DMS79 (cell line): ENCODE measurements at regions not wholly inside any gene's neighbourhood (a gene's known extent, or its start where the extent isn't known, plus 50 kb on each side); places are given as distances from the start of the nearest gene placed in this dataset.

ENCODE experiments used
- DNase-seq: peaks from one replicate; lab custom pipeline; 2025; lab: John Stamatoyannopoulos, UW

- DNase-seq, result no peak
These were observed 53.5 kb upstream of the CHODL start for GRCh38 chr21:18191139-18191538.

GRCh38 chr21:18178509-18178908 is 66.1 kb upstream of the CHODL start:
- no peak for DNase-seq

- no peak for DNase-seq
These were observed 70.3 kb upstream of the CHODL start for GRCh38 chr21:18174370-18174769.

- DNase-seq, result no peak
These were observed 73.8 kb upstream of the CHODL start for GRCh38 chr21:18170829-18171228.

- no peak for DNase-seq
These were observed 74.4 kb upstream of the CHODL start for GRCh38 chr21:18170221-18170620.

- DNase-seq, result no peak
These were observed 76.5 kb upstream of the CHODL start for GRCh38 chr21:18168108-18168507.

- no peak for DNase-seq
These were observed 79.7 kb upstream of the CHODL start for GRCh38 chr21:18164933-18165332.

GRCh38 chr21:18164483-18164882 is 80.2 kb upstream of the CHODL start:
- DNase-seq, result no peak

GRCh38 chr21:18163956-18164355 is 80.7 kb upstream of the CHODL start:
- DNase-seq, result no peak

- no peak for DNase-seq
These were observed 82.8 kb upstream of the CHODL start for GRCh38 chr21:18161841-18162240.

- DNase-seq, result no peak
These were observed 87.2 kb upstream of the CHODL start for GRCh38 chr21:18157406-18157805.

GRCh38 chr21:18155508-18156193 is 89.0 kb upstream of the CHODL start:
- no peak for DNase-seq

- DNase-seq, result no peak
These were observed 91.6 kb upstream of the CHODL start for GRCh38 chr21:18153063-18153462.

GRCh38 chr21:18152371-18152770 is 92.3 kb upstream of the CHODL start:
- DNase-seq, result no peak

GRCh38 chr21:18151046-18151445 is 93.6 kb upstream of the CHODL start:
- DNase-seq, result no peak

- no peak for DNase-seq
These were observed 96.2 kb upstream of the CHODL start for GRCh38 chr21:18148401-18148800.

GRCh38 chr21:18147678-18148077 is 97.0 kb upstream of the CHODL start:
- no peak for DNase-seq

- DNase-seq, result no peak
These were observed 97.8 kb upstream of the CHODL start for GRCh38 chr21:18146820-18147219.

- no peak for DNase-seq
These were observed 100.3 kb upstream of the CHODL start for GRCh38 chr21:18144339-18144738.

- peak; percentile 7 for DNase-seq
These were observed 102.0 kb upstream of the CHODL start for GRCh38 chr21:18142655-18143054.

- DNase-seq, result no peak
These were observed 106.1 kb upstream of the CHODL start for GRCh38 chr21:18138507-18138906.

- no peak for DNase-seq
These were observed 115.1 kb upstream of the CHODL start for GRCh38 chr21:18129526-18129925.

GRCh38 chr21:18118566-18118965 is 126.1 kb upstream of the CHODL start:
- no peak for DNase-seq

- no peak for DNase-seq
These were observed 127.5 kb upstream of the CHODL start for GRCh38 chr21:18117176-18117575.

- DNase-seq, result no peak
These were observed 129.8 kb upstream of the CHODL start for GRCh38 chr21:18114810-18115209.
